Natural killer cell (primary cell): ENCODE measurements at regions not wholly inside any gene's neighbourhood (a gene's known extent, or its start where the extent isn't known, plus 50 kb on each side); places are given as distances from the start of the nearest gene placed in this dataset.

Experiments
- ATAC-seq, 3 donors: fragments of 150-1000 bp in 2 of 3; fragments of 200-7000 bp in 1 of 3; cut with Tn5 transposase; 1 replicate in 1 of 3; 2 replicates in 2 of 3; pipeline ENCODE4 v1.10.0; 2021; ENCODE audit warnings: mild to moderate bottlenecking in 2 of 3, moderate library complexity in 2 of 3
- DNase-seq, 2 donors: peaks; one replicate each; pipeline versions ENCODE4 v3.0.0 to v3.0.0-alpha.2; 2013 to 2021; ENCODE audit warnings: mixed read lengths in 1 of 2
- H3K27ac ChIP-seq: one replicate; pipeline ENCODE4 v1.5.1; 2013; ENCODE audit warnings: mild to moderate bottlenecking, low read length
- H3K27me3 ChIP-seq: one replicate; pipeline ENCODE4 v1.6.1; 2013; ENCODE audit warnings: low read length; ENCODE audit not compliant: control insufficient read depth, insufficient read depth
- H3K36me3 ChIP-seq: one replicate; pipeline ENCODE4 v1.6.1; 2013; ENCODE audit warnings: low read length; ENCODE audit not compliant: control insufficient read depth, insufficient read depth
- H3K4me1 ChIP-seq: one replicate; pipeline ENCODE4 v1.6.1; 2013; ENCODE audit warnings: low read length; ENCODE audit not compliant: control insufficient read depth, insufficient read depth
- H3K4me3 ChIP-seq: one replicate; pipeline ENCODE4 v1.5.1; 2013; ENCODE audit warnings: low read length
- H3K9me3 ChIP-seq: one replicate; pipeline ENCODE4 v1.6.1; 2013; ENCODE audit warnings: low read length; ENCODE audit not compliant: control insufficient read depth, insufficient read depth
- H3K27ac Mint-ChIP-seq, 2 donors: one replicate each; pipeline ENCODE4 v1.8.0; 2022; ENCODE audit warnings: mild to moderate bottlenecking in 2 of 2, mixed read lengths in 2 of 2, moderate library complexity in 1 of 2
- H3K27me3 Mint-ChIP-seq, 2 donors: one replicate each; pipeline ENCODE4 v1.8.0; 2022; ENCODE audit warnings: low read depth in 2 of 2, mixed read lengths in 2 of 2
- H3K36me3 Mint-ChIP-seq: one replicate; pipeline ENCODE4 v1.8.0; 2022; ENCODE audit warnings: mixed read lengths
- H3K4me1 Mint-ChIP-seq, 2 donors: one replicate each; pipeline ENCODE4 v1.8.0; 2022; ENCODE audit warnings: mixed read lengths in 2 of 2
- H3K4me3 Mint-ChIP-seq: one replicate; pipeline ENCODE4 v1.8.0; 2022; ENCODE audit warnings: mild to moderate bottlenecking, moderate library complexity, mixed read lengths
- H3K9me3 Mint-ChIP-seq, 2 donors: one replicate each; pipeline ENCODE4 v1.8.0; 2022; ENCODE audit warnings: mixed read lengths in 2 of 2
- WGBS: methylation state at CpG from one replicate; pipeline ENCODE4 v1.1.7; 2013; ENCODE audit warnings: missing lambda C conversion rate; ENCODE audit not compliant: insufficient coverage; 5-methylcytosine and 5-hydroxymethylcytosine counted together
- intact Hi-C: fragments of 100-400 bp; cut with micrococcal nuclease; formaldehyde crosslinking; loops from one replicate; pipeline ENCODE4 v1.14.2; 2022
- TF ChIP-seq, protein P1 (sequence below): fragments of 200-600 bp; IDR thresholded peaks from one replicate; pipeline ENCODE4 v1.8.0; 2022; ENCODE audit warnings: antibody characterized with exemption

- DNase-seq (no peak), ATAC-seq (no peak)
- no peaks in the 10 kb centered on the region for H3K9me3 Mint-ChIP-seq
- Histone ChIP-seq H3K4me3 (no peak overlapping the region), H3K27me3 (no peaks in the 10 kb centered on the region), H3K27ac (no peak overlapping the region), H3K36me3 (no peaks in the 10 kb centered on the region), H3K4me1 (no peaks in the 10 kb centered on the region), H3K9me3 (no peaks in the 10 kb centered on the region)
- H3K27me3 Mint-ChIP-seq, result peaks cover 12 to 15% of the 10 kb centered on the region in 2 donors
- H3K27ac Mint-ChIP-seq, result no peak overlapping the region
- H3K4me1 Mint-ChIP-seq, result no peaks in the 10 kb centered on the region
- TF ChIP-seq, protein P1, sequence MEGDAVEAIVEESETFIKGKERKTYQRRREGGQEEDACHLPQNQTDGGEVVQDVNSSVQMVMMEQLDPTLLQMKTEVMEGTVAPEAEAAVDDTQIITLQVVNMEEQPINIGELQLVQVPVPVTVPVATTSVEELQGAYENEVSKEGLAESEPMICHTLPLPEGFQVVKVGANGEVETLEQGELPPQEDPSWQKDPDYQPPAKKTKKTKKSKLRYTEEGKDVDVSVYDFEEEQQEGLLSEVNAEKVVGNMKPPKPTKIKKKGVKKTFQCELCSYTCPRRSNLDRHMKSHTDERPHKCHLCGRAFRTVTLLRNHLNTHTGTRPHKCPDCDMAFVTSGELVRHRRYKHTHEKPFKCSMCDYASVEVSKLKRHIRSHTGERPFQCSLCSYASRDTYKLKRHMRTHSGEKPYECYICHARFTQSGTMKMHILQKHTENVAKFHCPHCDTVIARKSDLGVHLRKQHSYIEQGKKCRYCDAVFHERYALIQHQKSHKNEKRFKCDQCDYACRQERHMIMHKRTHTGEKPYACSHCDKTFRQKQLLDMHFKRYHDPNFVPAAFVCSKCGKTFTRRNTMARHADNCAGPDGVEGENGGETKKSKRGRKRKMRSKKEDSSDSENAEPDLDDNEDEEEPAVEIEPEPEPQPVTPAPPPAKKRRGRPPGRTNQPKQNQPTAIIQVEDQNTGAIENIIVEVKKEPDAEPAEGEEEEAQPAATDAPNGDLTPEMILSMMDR, result no peak
- no peak overlapping the region for H3K4me3 Mint-ChIP-seq
- 93% methylated on average over 3 of the region's 5 CpGs for WGBS
- intact Hi-C loops, result no loop called here
- H3K36me3 Mint-ChIP-seq, result no peaks in the 10 kb centered on the region
These were observed 168.6 kb downstream of the ADAMTS15 start for GRCh38 chr11:130617001-130617400.

GRCh38 chr11:130620548-130620947 is 172.1 kb downstream of the ADAMTS15 start:
- Histone ChIP-seq H3K4me1 (no peaks in the 10 kb centered on the region), H3K9me3 (no peaks in the 10 kb centered on the region), H3K4me3 (no peak overlapping the region), H3K27ac (no peak overlapping the region), H3K27me3 (no peaks in the 10 kb centered on the region), H3K36me3 (no peaks in the 10 kb centered on the region)
- Mint-ChIP-seq H3K36me3 (no peaks in the 10 kb centered on the region), H3K4me1 (no peaks in the 10 kb centered on the region), H3K4me3 (no peak overlapping the region), H3K27ac (no peak overlapping the region), H3K27me3 (peaks cover 18 to 25% of the 10 kb centered on the region in 2 donors), H3K9me3 (no peaks in the 10 kb centered on the region)
- no peak for DNase-seq
- intact Hi-C loops, result no loop called here
- 73% methylated on average over 4 of the region's 4 CpGs for WGBS
- no peak for ATAC-seq
- TF ChIP-seq, protein P1, result no peak

- intact Hi-C loops, result no loop called here
- Mint-ChIP-seq H3K36me3 (no peaks in the 10 kb centered on the region), H3K9me3 (no peaks in the 10 kb centered on the region), H3K4me1 (no peaks in the 10 kb centered on the region), H3K27ac (no peak overlapping the region), H3K27me3 (peaks cover 18 to 25% of the 10 kb centered on the region in 2 donors), H3K4me3 (no peak overlapping the region)
- Histone ChIP-seq H3K27ac (no peak overlapping the region), H3K9me3 (no peaks in the 10 kb centered on the region), H3K4me1 (no peaks in the 10 kb centered on the region), H3K27me3 (no peaks in the 10 kb centered on the region), H3K4me3 (no peak overlapping the region), H3K36me3 (no peaks in the 10 kb centered on the region)
- no peak for DNase-seq
- WGBS, result 83% methylated on average over 5 of the region's 5 CpGs
- ATAC-seq, result no peak
- TF ChIP-seq, protein P1, result no peak
These were observed 173.7 kb downstream of the ADAMTS15 start for GRCh38 chr11:130622141-130622542.
